ENCODE measurements at regions not wholly inside any gene's neighbourhood (a gene's known extent, or its start where the extent isn't known, plus 50 kb on each side); places are given as distances from the start of the nearest gene placed in this dataset.
"Not testable (repeated sequence)": the region's sequence is repeated elsewhere in the genome, so short reads cannot be mapped to it uniquely, and the experiment has no call there.

DNA sequence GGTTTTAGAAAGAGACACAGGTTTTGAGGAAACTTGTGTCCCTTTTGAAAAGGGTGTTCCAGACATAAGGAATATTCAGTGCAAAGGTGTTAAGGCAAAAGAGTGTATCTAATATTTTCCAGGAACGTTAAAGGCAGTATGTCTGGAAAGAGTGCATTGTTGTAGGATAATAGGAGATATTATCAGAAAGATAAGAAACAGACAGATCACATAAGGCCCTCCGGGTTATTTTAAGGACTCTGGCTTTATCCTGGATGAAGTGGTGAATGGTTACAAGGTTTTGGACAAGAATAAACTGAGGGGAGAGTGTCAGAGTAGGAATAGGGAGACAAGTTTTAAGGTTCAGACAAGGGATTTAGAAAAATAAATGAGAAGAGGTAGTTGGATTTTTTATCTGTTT is 493.7 kb upstream of the GRM7 start:
- TF ChIP-seq, protein P1, sequence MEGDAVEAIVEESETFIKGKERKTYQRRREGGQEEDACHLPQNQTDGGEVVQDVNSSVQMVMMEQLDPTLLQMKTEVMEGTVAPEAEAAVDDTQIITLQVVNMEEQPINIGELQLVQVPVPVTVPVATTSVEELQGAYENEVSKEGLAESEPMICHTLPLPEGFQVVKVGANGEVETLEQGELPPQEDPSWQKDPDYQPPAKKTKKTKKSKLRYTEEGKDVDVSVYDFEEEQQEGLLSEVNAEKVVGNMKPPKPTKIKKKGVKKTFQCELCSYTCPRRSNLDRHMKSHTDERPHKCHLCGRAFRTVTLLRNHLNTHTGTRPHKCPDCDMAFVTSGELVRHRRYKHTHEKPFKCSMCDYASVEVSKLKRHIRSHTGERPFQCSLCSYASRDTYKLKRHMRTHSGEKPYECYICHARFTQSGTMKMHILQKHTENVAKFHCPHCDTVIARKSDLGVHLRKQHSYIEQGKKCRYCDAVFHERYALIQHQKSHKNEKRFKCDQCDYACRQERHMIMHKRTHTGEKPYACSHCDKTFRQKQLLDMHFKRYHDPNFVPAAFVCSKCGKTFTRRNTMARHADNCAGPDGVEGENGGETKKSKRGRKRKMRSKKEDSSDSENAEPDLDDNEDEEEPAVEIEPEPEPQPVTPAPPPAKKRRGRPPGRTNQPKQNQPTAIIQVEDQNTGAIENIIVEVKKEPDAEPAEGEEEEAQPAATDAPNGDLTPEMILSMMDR (IDR thresholded peaks at IDR 0.05; ENCODE audit: low read length, missing control alignments) = no peak
- DNase-seq (ENCODE audit: low read depth) = no peak
- H3K4me3 ChIP-seq (replicated peaks; ENCODE audit: low read depth, low read length) = no peak overlapping the region

DNA sequence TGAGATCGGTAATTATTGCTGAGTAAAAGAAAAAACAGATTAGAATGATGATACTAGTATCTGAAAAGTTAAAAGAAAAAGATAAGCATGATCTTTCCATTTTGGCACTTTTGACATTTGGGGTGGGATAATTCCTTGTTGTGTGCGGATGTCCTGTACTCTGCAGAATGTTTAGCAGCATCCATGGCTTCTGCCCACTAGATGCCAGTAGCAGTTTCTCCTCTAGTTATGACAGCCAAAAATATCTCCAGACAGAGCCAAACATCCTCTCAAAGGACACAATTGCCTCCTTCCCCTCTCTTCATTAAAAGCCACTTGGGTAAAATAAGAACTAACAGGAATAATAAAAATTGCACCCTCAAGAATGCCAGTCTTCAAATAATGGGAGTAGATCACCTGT is 468.8 kb upstream of the GRM7 start:
- TF ChIP-seq, protein P1 (IDR thresholded peaks at IDR 0.05; ENCODE audit: low read length, missing control alignments) = no peak
- H3K4me3 ChIP-seq (replicated peaks; ENCODE audit: low read depth, low read length) = no peak overlapping the region
- no peak for DNase-seq (ENCODE audit: low read depth)

DNA sequence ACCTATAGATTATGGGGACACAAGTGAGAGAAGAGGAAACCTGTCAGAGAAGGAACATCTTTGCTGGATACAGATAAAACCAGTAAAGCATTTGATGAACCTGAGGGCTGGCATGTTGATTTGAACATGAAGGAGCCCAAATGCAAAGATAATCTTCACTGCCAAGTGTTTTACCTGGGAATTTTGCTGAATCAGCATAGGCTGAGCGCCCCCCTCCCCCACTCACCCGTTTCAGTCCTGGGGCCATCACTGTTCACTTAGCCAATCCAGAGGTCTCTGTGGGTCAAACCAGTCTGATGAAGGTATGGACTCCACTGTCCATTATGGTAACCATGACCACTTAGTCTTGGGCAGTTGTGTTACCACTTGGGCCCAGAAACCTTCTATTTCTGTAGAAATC is 466.0 kb upstream of the GRM7 start:
- TF ChIP-seq, protein P1 (IDR thresholded peaks at IDR 0.05; ENCODE audit: low read length, missing control alignments) = no peak
- DNase-seq (ENCODE audit: low read depth) = no peak

DNA sequence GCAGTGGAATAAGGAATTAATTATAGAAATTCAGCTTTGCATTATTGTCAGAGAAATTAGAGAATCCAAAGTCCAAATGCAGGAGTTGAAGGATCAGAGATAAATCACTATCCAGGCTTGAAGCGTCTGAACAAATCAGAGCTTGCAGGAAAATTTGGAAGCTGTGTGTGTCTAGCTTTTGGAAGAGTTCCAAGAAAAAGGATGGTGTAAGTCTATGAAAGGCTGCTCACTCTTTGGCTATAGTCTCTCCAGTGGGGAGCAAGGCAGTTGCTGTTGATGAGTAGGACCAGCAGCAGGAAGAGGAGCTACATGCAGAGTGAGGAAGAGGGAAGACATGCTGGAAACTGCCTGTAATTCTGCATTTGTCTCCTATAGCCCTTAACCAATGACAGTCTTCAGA is 464.3 kb upstream of the GRM7 start:
- TF ChIP-seq, protein P1 (IDR thresholded peaks at IDR 0.05; ENCODE audit: low read length, missing control alignments) = no peak
- DNase-seq (ENCODE audit: low read depth) = no peak
- H3K4me3 ChIP-seq (replicated peaks; ENCODE audit: low read depth, low read length) = no peak overlapping the region

More for the DNA sequence above, 466.0 kb upstream of the GRM7 start:
- no peak overlapping the region for H3K4me3 ChIP-seq (replicated peaks; ENCODE audit: low read depth, low read length)

DNA sequence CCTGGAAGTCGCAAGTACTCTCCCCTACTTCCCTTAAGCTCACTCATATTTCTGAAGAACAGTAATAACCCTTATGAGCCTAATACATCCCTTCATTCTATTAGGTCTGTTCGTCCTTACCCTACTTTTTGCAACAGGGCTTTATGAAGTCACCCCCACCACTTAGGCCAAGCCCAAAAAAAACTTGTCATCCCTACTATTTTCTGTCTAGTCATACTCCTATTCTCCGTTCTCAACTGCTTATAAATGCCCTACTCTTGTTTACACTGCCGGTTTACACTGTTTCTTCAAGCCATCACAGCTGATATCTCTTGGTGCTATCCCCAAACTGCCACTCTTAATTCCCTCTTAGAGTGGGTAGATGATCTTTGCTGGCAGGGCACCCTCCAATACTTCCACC is 458.2 kb upstream of the GRM7 start:
- H3K4me3 ChIP-seq (replicated peaks; ENCODE audit: low read depth, low read length); DNase-seq (ENCODE audit: low read depth): not testable (repeated sequence)

DNA sequence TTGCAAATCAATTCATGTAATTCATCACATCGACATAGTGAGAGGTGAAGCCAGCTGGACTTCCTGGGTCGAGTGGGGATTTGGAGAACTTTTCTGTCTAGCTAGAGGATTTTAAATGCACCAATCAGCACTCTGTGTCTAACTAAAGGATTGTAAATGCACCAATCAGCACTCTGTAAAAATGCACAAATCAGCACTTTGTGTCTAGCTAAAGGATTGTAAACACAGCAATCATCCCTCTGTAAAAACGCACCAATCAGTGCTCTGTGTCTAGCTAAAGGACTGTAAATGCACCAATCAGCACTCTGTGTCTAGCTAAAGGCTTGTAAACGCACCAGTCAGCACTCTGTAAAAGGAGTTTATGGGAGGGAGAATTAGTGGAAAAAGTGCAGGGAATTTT is 454.0 kb upstream of the GRM7 start:
- not testable (repeated sequence) for DNase-seq (ENCODE audit: low read depth); H3K4me3 ChIP-seq (replicated peaks; ENCODE audit: low read depth, low read length)

DNA sequence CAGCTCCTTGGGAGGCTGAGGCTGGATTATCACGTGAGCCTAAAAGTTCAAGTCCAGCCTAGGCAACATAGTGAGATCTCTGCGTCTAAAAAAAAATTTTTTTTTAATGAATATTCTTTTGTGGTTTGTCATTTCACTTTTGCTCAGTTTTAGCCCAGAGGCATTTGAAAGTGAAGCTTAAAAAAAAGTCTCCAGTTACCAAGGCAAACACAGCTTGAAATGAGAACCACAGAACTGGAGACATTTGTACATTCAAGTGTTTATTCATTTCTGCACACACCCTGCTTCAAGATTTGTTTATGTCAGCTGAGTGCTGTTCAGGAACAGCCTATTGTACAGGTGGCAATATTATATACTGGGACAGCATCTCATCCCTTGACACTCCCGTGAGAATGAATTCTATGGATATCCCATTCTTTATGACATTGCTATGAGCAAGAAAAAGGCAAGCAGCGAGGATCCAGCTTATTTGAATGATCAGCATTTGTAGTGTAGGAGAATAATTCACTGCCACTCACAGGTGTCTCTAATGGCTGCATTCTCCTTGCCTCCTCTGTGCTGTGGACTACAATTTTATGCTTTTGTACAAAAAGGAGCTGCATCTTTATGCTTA is 444.8 kb upstream of the GRM7 start:
- H3K4me3 ChIP-seq (replicated peaks; ENCODE audit: low read depth, low read length) = no peak overlapping the region
- no peak for DNase-seq (ENCODE audit: low read depth)
- TF ChIP-seq, protein P1 (IDR thresholded peaks at IDR 0.05; ENCODE audit: low read length, missing control alignments) = no peak

DNA sequence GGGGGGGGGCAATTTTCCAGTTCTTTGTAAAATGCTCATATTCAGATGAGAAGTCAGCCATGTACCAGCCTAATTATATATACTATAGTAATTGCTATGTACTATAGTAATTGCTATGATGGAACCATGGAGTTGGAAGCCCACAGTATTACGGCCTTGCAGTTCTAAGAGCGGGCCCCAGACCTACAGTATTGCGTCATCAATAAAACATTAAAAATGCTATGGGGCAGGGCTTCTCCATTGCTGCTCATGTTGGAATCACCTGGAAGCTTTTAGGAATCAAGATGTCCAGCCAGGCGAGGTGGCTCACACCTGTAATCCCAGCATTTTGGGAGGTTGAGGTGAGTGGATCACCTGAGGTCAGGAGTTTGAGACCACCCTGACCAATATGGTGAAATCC is 443.7 kb upstream of the GRM7 start:
- TF ChIP-seq, protein P1 (IDR thresholded peaks at IDR 0.05; ENCODE audit: low read length, missing control alignments) = no peak
- no peak overlapping the region for H3K4me3 ChIP-seq (replicated peaks; ENCODE audit: low read depth, low read length)
- no peak for DNase-seq (ENCODE audit: low read depth)
